Testis (tissue), 2 donors: ENCODE measurements at regions not wholly inside any gene's neighbourhood (a gene's known extent, or its start where the extent isn't known, plus 50 kb on each side); places are given as distances from the start of the nearest gene placed in this dataset.

ENCODE experiments used
- CTCF ChIP-seq, 3 experiments: fragments of 450-650 bp in 2 of 3; fragments of 200-600 bp in 1 of 3; sonication (generic) in 1 of 3; IDR thresholded peaks; one replicate each; pipeline ENCODE4 v1.5.1; 2016 to 2019; ENCODE audit warnings: antibody characterized with exemption in 3 of 3, mild to moderate bottlenecking in 2 of 3, moderate library complexity in 1 of 3
- POLR2A ChIP-seq: fragments of 450-650 bp; IDR thresholded peaks from one replicate; pipeline ENCODE4 v1.6.1; 2017; ENCODE audit warnings: antibody characterized with exemption, mild to moderate bottlenecking, moderate library complexity

- TF ChIP-seq POLR2A (no peak), CTCF (IDR thresholded peaks at IDR 0.05) (no peak)
Observed at GRCh38 chr15:39172380-39173281, 408.2 kb upstream of the THBS1 start.
